ENCODE measurements at regions not wholly inside any gene's neighbourhood (a gene's known extent, or its start where the extent isn't known, plus 50 kb on each side); places are given as distances from the start of the nearest gene placed in this dataset.

DNA sequence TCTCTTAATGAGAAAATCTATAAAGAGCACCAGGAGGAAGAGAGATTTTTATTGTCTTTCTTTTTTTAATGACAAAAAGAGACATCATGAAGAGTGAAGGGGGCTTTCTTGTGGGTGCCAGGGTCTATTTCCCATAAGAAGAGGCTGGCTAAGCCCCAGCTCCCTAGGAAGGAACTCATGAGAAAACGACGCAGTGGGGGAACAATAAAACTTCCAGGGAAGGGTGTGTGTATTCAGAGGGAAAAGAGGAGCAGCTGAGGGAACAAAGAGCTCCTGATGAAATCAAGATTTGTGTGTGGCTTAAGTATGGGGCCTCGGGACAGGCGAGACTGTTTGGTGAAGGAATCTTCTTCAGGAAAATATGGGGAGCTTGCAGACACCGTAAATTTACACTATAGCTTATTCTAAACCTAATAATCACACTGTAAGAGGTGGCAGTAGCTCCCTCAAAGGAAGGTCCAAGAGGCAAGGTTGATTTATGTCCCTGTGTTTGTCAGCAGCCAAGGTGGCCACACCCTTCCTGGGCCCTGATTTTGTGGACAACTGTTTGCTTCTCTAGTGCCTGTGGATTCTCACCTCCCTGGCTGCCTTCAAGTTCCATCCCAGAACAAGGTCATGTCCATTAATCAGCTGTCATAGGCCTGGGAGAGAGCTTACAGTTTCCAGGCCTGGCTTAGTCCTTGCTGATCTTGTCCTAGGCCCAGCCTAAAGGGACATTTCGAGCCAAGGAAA is 615.7 kb downstream of the INSC start:
- no peak overlapping the region for H3K4me3 ChIP-seq (ENCODE audit: low read depth, low read length)
- no peak for DNase-seq (ENCODE audit: low read depth)
- TF ChIP-seq, protein P1, sequence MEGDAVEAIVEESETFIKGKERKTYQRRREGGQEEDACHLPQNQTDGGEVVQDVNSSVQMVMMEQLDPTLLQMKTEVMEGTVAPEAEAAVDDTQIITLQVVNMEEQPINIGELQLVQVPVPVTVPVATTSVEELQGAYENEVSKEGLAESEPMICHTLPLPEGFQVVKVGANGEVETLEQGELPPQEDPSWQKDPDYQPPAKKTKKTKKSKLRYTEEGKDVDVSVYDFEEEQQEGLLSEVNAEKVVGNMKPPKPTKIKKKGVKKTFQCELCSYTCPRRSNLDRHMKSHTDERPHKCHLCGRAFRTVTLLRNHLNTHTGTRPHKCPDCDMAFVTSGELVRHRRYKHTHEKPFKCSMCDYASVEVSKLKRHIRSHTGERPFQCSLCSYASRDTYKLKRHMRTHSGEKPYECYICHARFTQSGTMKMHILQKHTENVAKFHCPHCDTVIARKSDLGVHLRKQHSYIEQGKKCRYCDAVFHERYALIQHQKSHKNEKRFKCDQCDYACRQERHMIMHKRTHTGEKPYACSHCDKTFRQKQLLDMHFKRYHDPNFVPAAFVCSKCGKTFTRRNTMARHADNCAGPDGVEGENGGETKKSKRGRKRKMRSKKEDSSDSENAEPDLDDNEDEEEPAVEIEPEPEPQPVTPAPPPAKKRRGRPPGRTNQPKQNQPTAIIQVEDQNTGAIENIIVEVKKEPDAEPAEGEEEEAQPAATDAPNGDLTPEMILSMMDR (IDR thresholded peaks at IDR 0.05; ENCODE audit: control insufficient read depth, extremely low read depth, insufficient read depth) = no peak

DNA sequence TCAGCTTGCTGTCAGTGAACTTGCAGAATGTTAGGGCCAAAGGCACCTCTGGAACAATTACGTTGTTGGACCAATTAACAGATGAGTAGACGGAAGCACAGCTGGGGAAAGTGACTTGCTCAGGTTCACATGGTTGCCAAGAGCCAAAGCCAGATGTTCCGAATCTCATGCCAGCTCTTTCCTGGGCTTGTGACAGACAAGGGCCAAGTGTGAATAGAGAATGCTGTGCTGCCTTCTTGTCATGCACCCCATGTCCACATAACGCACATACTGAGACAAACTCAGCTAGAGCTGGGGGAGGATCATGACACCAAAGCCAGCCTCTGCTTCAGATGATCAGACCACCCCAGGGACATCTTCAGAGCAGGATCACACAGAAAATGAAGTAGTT is 616.3 kb downstream of the INSC start:
- TF ChIP-seq, protein P1 (IDR thresholded peaks at IDR 0.05; ENCODE audit: control insufficient read depth, extremely low read depth, insufficient read depth) = no peak
- H3K4me3 ChIP-seq (ENCODE audit: low read depth, low read length) = no peak overlapping the region
- no peak for DNase-seq (ENCODE audit: low read depth)

DNA sequence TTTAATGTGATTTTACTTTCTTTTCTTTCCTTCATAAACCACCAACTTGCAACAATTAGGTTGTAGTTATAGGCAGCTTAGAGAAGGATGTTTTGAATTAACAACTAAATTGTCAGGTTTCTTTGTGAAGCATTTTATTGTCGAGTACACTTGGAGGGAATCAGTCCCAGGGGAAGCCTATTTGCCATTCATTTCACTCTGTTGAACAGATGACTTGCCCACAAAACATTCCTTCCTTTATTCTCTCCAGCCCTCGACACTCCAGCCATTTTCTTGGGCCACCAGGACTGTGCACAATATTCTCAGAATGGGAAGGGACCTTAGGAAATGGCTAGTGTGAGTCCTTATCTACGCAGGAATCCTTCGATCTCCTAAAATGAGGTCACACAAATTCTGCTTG is 620.6 kb downstream of the SOX6 start:
- TF ChIP-seq, protein P1 (IDR thresholded peaks at IDR 0.05; ENCODE audit: control insufficient read depth, extremely low read depth, insufficient read depth) = no peak
- H3K4me3 ChIP-seq (ENCODE audit: low read depth, low read length) = no peak overlapping the region
- DNase-seq (ENCODE audit: low read depth) = no peak

DNA sequence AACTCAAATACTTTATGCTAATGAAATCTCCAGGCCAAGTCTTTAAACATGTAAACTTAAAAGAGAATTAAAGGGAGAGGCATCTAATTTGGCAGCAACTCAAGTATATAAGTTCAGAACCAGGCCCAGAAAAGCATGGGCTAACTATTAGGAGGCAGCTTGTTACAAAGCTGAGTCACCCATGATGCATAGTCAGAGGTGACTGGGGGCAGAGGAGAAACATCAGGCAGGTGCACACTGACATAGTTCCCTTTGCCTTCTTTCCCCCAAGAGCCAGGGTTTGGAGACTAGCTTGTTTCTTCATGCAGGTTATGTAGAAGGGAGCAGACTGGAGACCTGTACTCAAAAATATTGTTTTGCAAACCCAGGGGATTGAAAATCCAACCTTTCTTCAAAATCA is 619.0 kb downstream of the SOX6 start:
- TF ChIP-seq, protein P1 (IDR thresholded peaks at IDR 0.05; ENCODE audit: control insufficient read depth, extremely low read depth, insufficient read depth) = no peak
- H3K4me3 ChIP-seq (ENCODE audit: low read depth, low read length) = no peak overlapping the region
- DNase-seq (ENCODE audit: low read depth) = no peak

DNA sequence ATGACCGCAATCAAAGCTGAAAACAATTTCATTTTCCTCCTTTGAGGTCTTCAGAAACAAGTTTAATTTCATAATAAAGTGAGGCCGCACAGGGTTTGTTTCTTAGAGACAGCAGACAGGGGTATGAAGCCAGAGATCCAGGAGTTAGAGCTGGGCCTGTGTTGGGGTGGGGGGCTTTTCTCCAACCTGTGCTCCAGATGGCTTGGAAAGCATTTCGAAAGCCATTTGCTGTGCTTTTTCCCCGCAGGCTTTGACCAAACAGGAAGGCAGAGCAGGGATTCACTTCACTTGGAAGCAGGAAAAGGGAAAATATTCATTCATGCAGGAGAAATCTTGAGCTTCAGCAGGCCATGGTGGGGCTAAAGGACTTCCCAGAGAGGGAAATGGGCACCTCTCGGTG is 617.4 kb downstream of the SOX6 start:
- H3K4me3 ChIP-seq (ENCODE audit: low read depth, low read length) = no peak overlapping the region
- TF ChIP-seq, protein P1 (IDR thresholded peaks at IDR 0.05; ENCODE audit: control insufficient read depth, extremely low read depth, insufficient read depth) = no peak
- no peak for DNase-seq (ENCODE audit: low read depth)

DNA sequence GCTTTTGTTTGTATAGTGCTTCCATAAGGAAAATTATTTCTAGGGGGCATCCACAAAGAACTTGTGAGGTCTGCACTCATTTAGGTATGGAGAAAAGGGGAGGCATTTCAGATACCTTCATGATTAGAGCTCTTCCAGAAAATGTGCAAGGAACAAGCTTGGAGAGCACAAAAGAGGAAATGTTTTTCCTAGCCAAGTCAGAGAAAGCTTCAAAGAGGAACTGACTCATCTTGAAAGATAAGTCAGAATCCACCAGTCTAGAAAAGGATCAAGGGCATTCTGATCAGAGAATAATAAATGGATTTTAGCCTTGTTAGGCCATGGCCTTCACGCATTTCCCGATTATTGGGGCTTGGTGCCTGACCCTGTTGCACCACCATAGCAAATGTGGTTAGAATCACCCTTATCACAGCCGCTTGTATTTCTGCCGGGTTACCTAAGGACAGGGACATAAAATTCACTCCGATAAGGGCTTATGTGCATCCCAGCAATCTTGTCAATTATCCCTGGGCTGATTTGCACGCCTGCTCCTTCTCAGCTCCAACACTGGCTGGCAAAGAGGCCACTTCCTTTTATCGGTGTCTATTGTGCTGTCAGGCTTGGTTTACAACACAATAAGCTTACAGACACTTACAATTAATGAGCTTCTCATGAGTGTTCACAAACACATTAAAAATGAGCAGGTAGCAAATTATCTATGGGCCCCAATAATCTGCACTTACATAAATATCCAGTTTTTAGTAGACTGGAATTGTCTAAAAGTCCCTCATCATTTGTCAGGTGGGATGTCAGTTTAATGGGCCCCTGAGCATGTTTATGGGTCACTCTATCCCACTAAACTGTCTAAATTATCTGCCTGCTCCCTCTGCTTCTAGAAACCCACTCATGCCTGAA is 613.5 kb downstream of the SOX6 start:
- H3K4me3 ChIP-seq (ENCODE audit: low read depth, low read length) = no peak overlapping the region
- TF ChIP-seq, protein P1 (IDR thresholded peaks at IDR 0.05; ENCODE audit: control insufficient read depth, extremely low read depth, insufficient read depth) = no peak
- no peak for DNase-seq (ENCODE audit: low read depth)
